HG02763 (cell line): ENCODE measurements at regions not wholly inside any gene's neighbourhood (a gene's known extent, or its start where the extent isn't known, plus 50 kb on each side); places are given as distances from the start of the nearest gene placed in this dataset.

Experiments
- ATAC-seq: cut with Tn5 transposase; IDR thresholded peaks from one replicate; pipeline ENCODE4 v1.9.1; 2021; ENCODE audit warnings: mild to moderate bottlenecking, moderate library complexity; ENCODE audit not compliant: unreplicated experiment

DNA sequence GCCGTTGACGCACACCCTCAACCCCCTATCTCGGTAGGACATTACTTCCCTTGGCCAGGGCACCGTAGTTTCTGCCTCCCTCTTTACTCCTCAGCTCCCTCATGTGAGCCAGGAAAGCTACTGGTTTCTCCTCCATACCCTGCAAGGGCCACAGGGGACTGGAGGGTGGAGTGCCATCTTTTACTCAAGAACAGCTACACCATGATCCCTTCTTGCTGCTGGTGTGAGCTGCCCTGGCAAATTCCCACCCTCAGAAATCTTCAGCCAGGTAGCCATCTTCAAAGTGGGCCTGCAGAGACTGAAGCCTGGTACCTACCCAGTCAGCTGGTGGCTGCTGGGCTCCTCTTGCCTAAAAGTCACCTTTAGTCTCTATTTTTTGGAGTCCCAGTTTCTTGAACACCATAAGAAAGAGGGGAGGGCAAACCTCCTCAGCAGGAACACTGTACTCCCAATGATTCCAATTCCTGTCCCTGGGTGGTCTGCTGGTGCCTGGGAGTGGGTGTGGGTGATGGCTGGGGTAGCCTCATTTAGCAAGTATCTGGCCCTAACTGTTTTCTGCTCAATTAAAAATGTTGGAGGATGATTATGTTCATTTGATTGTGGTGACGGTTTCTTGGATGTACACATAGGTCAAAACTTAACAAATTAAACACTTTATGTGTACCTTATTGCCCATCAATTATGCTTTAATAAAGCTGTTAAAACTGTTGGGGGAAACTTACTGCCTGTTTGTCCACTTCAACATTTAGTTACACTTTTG, 105.0 kb upstream of the NPY start:
- no peak for ATAC-seq

DNA sequence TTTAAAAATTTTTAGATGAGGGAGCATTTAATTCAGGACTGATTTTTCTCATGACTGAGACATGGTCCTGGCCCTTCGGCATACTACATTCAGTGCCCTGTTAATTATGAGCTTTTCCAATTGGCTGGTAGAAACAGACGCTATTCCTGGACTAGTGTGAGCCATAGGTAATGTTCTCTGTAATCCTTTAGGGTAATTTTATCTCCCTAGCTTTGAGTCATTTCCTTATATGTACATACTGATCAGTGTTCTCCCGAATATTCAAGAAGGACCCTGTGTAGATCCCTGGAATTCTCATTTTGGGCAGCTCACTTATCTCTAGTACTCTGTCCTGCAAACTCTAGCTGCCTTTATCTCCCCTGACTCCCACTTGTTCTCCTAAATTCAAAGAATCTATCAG, 92.6 kb upstream of the NPY start:
- no peak for ATAC-seq

DNA sequence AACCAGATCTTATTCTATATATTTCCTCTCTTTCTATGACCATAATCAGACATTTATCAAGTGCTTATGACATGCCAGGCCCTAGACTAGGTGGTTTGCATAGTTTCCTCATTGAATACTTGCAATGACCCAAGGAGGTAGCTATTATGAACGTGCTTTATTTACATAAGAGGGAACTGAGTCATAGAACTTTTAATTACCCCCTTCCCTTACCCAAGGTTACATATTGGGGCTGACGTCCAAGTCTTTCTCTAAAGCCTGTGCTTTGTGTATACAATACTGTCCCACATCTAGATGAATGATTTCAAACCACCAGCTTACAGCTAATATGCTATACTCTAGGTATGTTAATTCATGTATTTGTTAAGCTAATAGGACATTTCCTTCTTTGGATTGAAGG, 91.9 kb upstream of the NPY start:
- no peak for ATAC-seq

DNA sequence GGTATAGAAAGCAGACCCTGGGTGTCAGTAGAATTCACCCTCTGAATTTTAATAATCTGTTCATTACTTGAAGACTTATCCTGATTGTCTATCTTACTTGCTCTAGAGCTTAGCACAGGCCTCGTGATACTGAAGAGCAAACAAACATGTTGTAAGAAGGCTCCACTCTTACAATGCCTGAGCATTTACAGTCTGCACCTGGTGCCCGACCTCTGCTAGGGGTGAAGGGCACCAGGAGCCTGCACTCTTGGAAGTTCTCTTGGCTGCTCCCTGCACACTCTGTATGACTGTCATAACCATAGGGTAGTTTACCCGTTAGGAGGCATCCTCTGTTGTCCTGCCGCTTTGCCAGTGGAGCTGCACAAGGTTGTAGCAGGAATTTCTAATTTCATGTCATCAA, 91.3 kb upstream of the NPY start:
- no peak for ATAC-seq

DNA sequence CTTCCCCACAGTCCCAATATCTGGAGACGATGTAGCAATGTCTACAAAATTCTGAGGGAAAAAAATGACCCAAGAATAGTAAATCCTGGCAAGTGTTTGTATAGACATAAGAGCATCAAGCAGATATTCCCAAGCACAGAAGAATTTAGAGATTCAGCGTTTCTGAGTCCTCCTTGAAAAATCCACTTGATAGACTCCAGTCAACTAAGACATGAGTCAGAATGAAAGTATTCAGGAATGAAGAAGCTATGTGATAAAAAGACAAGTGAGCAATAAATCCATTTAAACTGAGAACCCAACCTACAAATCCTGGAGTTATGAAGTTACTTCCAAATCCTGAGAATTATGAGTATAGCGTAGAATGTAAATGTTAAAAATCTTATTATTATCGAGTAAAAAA, 86.1 kb upstream of the NPY start:
- no peak for ATAC-seq

DNA sequence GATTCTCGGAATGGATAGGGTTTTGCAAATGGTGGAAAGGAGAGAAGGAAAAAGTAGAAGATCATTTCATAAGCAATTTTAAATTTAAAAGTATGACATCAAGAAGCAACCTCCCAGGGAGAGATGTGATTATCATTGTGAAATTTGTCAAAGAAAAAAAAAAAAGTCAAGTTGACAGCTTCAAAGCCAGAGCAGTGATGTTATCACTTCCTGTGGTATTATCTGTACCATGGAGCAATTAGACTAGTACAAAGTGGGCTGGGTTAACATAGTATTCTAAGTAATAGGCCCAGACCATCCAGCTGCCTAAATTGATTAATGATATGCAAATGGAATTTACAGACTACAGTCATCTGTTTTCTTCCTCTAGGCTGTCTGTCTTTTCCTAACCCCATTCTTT, 84.0 kb upstream of the NPY start:
- ATAC-seq: no peak

DNA sequence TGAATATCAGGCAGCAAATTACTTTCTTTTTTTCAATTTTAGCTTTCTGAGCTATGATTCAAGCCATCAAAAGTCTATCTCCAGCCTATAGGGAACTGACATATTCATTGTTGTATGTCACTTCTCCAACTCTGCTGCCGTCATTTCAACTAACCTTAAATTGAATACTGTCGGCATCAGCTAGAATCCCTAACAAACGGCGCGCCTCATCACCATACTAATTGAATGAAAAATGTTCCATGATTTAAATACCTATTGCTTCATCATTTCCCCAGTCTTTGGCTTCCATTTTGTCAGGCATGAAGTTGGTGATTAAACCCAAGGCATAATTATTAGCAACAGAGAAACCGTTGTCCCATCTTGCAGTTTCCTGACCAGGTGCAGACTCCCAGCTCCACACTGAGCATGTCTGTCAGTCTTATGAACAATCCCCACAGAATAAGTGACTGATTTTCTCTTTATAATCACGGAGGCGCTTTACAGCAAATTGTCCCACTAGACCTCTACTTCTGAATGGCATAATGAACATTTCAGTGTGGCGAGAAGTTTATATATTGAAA, 83.5 kb upstream of the NPY start:
- no peak for ATAC-seq

DNA sequence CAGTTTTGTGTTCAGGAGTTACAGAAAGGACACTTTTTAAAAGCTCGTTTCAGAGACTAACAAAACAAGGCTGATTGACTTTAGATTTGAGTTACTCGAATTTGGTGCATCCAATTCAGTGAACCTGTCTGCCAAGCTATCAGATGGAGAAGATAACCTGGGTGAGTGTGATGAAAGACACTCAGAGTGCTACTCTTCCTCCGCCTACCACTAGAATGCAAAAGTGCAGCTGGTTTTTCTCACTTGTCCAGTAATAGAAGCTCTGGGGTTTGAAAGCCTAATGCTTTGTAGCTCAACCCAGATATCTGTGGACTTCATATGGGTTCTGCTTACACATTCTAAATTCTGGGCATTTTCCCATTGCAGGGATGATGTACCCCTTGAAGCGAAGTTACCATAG, 82.8 kb upstream of the NPY start:
- ATAC-seq: no peak

DNA sequence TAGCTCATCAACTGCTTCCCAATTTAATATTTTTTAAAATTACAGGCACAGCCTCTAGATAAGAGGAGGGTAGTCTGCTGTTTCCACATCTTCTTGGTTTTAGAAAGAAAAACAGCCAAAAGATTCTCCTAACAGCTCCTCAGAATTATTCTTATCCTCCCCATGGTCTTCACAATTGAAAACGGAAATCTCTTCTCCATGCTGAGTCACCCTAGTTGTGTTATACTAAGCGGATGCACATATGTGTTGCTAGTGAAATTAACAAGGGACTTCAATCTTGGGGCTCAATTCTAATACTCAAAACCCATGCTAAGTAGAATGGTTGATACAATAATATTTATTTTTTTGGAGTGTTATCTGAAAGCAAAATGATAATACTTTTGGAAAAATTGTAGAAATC, 71.9 kb upstream of the NPY start:
- ATAC-seq: no peak

DNA sequence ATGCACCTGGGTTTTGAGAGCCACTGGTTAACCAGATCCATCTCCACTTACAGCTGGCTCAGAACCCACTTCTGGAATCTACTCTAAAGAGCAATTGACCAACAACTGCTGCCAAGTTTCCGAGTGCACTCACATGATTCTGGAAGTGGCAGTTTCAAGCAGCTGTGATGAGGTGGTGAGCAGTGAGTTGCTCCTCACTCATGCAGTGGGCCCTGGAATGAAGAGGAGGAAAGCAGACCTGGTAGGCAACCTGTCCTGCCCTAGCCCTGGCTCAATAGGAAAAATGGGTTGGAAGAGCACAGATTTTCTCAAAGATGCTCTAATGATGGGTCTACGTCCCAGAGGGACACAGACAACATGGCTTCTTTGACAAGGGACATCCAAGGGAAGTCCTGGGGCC, 70.7 kb upstream of the NPY start:
- ATAC-seq: no peak

DNA sequence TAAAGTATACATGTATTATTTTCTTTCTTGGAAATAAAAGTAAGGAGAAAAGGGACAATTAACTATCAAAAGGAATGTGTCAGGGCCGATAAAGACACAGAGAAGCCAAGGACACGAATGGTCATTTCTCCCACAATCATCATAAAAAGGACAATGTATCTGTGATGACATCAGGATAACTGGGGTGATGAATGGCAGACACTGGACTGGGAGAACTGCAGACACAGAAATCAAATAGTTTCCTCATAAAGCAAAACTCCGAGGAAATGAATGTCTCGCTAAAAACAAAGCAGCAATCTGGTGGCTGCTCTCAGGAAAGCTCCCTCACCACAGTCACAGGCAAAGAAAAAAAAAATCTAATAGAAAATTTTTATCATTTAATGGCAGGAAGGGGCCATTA, 69.3 kb upstream of the NPY start:
- no peak for ATAC-seq

DNA sequence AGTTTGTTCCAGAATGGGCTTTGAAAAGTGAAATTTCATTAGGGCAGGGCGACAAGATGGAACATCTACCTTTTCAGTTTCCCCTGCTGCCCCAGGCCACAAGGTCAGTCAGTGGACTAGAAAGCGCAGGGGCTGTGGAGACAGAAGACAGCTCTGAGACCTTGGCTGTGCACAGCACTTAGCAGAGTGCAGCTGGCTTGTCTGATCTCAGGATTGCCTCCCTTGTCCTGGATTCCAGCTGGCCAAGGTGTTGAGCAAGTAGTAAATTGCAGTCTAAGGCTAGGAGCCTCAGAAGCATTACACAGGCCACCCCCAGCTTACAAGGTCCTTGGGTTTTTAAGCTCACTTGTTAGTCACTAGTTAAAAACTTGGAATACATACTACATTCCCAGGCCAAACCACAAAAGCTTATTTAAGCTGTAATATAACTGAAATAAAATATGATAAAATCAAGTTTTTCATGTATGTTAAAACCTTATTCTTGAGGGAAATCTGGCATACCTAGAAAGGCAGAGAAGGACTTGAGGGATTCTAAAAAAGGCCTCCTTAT, 67.3 kb upstream of the NPY start:
- no peak for ATAC-seq

DNA sequence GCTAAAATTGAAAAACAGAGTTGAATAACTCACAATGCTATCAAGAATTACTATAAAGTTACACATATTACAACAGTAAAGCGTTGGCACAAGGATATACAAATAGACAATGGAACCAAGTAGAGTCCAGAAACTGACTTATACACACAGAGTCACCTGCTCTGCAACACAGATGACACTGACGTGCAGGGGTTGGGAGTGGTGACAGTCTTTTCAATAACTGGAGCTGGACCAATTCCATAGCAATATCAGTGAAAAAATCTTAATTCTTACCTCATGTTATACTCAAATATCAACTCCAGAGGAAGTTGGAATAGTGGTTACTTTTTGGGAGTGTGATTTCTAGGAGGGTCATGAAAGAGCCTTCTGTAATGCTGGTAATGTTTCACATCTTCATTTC, 62.5 kb upstream of the NPY start:
- no peak for ATAC-seq

DNA sequence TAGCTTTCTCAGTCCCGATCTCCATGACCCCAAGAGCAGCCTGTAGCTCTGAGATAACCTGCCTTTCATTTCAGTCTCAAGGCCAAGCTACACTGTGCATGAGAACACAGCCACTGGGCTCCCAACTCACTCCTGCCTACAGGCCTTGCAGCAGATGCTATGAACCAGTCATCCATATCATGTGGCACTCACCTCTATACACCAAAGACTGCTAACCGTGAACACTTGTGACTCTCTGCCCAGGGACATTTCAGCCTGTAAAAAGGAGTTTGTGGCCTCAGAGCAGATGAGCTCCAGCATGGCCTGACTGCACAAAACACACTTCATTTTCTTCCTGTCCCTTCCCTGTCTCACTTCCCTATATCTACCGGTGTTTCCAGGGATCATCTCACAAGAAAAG, 56.9 kb upstream of the NPY start:
- ATAC-seq: peak; percentile 45

DNA sequence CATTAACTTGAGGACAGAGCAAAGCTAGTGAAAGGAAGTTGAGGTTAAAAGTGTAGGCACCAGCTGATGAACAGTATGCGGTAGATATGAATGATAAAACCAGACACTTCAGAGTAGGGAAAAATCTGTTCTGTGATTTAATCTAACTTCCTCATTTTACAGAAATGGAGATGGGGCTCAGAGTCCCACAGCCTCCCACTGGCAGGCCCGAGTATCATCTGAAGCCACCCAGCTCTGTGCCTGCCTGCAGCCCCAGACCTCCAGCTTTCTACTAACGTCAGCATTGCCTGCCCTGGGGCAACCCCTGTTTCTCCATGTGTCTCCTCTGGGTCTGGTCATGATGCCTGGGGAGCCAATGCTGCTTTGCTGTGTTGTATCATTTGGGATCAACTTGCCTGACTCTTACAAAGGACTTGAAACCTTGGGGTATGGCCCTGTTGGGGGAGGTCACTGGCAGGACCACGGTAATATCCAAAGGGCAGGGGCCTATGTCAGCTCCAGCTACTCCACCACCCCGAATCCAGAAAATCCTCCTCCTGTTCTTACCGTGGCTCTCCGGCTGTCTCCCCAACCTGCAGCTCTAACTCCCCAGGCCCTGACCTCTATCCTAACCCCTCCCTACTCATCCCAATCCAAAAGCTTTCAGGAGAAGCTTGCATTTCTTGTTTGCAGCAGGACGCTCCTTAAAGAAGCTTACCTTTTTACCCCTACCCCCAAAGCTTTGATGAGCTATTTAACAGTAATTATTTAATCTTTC, 56.2 kb upstream of the NPY start:
- peak; percentile 80 for ATAC-seq

DNA sequence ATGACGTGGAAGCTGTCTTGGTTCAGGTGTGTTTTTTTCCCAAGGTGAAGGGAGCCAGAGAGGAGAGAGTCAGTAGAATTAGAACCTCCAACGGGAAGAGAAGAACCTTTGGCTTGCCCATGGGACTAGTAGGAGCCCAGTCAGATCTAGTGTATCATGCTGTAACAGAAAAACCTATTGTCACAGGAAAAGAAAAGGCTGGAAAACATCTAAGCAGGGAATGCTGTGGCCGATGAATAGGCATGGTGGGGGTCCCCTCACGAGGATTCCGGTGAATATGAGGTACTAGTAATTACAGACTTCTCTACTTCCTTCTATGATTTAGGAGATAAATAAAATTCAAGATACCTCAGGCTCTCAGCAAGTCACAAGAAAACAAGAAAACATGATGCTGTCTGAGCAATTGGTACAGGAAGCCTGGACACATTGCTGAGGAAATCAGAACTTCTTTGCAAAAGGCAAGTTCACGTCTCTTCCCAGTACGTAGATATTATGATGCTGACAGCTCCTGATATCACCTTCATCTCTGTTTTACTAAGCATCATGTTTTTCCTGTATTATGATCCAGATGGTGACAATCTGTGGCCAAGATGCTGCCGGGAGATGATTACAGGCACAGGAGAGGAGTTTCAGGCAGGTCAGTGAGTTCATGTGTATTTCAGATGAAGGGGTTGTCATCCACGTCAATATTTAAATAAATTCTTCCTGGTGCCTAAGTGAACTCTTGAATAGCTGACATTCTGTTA, 54.3 kb upstream of the NPY start:
- ATAC-seq: no peak

DNA sequence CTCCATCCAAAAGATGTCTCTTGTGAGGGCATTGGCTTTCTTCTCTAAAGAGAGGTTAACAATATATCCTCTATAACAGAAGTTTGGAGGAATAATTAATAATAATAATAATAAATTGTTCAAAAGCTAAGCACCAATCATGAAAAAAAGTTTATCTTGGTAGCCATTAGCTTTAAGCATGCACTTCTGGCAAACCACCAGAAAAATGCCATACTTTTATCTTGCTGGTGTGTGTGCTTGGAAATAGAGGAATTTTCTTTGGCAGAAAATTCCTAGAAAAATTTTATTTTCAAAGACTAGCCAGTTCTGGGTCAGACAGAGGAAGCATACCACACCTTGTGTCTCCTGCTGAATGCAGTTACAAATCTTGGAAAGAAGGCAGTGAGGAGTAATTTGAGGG, 52.5 kb upstream of the NPY start:
- ATAC-seq: no peak

DNA sequence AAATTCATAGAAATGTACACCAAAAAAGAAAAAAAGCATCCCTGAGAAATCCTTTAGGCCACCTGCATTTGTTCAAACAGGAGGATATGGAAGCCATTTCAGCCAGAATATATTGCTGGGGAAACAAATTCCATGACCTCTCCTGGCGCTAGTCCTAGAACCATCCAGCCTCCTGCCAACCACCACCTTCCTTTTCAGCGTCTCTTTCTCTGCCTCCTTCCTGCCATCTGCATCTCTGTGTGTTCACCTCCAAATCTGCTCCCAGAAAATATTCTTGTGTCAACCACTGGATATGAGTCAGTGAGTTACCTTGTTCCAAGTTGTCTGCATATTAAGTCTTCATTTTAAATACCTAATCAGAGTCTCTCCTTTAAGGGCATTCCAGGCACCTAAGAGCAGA, 50.6 kb upstream of the NPY start:
- no peak for ATAC-seq
